Activated naive CD8-positive, alpha-beta T cell treated with anti-CD3 and anti-CD28 coated beads, Interleukin-2, amount 10 ng/mL, durations not matched to agents 7 days and 5 days (primary cell): ENCODE measurements at regions not wholly inside any gene's neighbourhood (a gene's known extent, or its start where the extent isn't known, plus 50 kb on each side); places are given as distances from the start of the nearest gene placed in this dataset.

ENCODE experiments used
- ATAC-seq: fragments of 150-1000 bp; cut with Tn5 transposase; one replicate; pipeline ENCODE4 v1.10.0; 2021; ENCODE audit warnings: low read depth, moderate library complexity
- POLR2A ChIA-PET: fragments of 350-600 bp; sonication (Branson Sonifier 250); formaldehyde crosslinking; loops from one replicate; lab custom pipeline; 2021; ENCODE audit warnings: antibody characterized with exemption; lab: Charles Lee
- DNase-seq: peaks from one replicate; pipeline ENCODE4 v3.0.0; 2021
- H3K27ac Mint-ChIP-seq: one replicate; pipeline ENCODE4 v1.8.0; 2022; ENCODE audit warnings: mild to moderate bottlenecking, mixed read lengths
- H3K27me3 Mint-ChIP-seq: one replicate; pipeline ENCODE4 v1.8.0; 2022; ENCODE audit warnings: mild to moderate bottlenecking, moderate library complexity, mixed read lengths
- H3K36me3 Mint-ChIP-seq: one replicate; pipeline ENCODE4 v1.8.0; 2021; ENCODE audit warnings: mild to moderate bottlenecking, mixed read lengths
- H3K4me1 Mint-ChIP-seq: one replicate; pipeline ENCODE4 v1.8.0; 2021; ENCODE audit warnings: mixed read lengths
- H3K4me3 Mint-ChIP-seq: one replicate; pipeline ENCODE4 v1.8.0; 2022; ENCODE audit warnings: mild to moderate bottlenecking, moderate library complexity, mixed read lengths
- H3K9me3 Mint-ChIP-seq: one replicate; pipeline ENCODE4 v1.8.0; 2021; ENCODE audit warnings: mixed read lengths

- Mint-ChIP-seq H3K4me1 (peaks cover 16% of the 10 kb centered on the region), H3K27ac (peak overlapping the region; percentile 56)
- no peak for ATAC-seq
These were observed 58.4 kb upstream of the WNT7B start for GRCh38 chr22:46035380-46035741.

GRCh38 chr22:46035742-46036557, 59.0 kb upstream of the WNT7B start:
- H3K9me3 Mint-ChIP-seq: no peaks in the 10 kb centered on the region
- no peaks in the 10 kb centered on the region for H3K36me3 Mint-ChIP-seq
- POLR2A ChIA-PET: interaction anchor here (0.6 to 3.1 kb wide), 17 partner anchors 9 to 300 kb away, joined by 3 to 28 read pairs (median 5); partner anchors contain the start of genes GTSE1 and TRMU
- DNase-seq: peak; percentile 100
- H3K4me3 Mint-ChIP-seq: peak overlapping the region; percentile 88
- H3K4me1 Mint-ChIP-seq: peaks cover 16% of the 10 kb centered on the region
- no peaks in the 10 kb centered on the region for H3K27me3 Mint-ChIP-seq
- ATAC-seq: peak; percentile 92
- peak overlapping the region; percentile 92 for H3K27ac Mint-ChIP-seq

More at GRCh38 chr22:46035380-46035741, 58.4 kb upstream of the WNT7B start:
- POLR2A ChIA-PET: interaction anchor here (0.6 to 3.1 kb wide), 11 partner anchors 10 to 300 kb away, joined by 3 to 28 read pairs (median 7); partner anchors contain the start of genes GTSE1 and TRMU
- no peaks in the 10 kb centered on the region for H3K27me3 Mint-ChIP-seq
- DNase-seq: no peak
- H3K4me3 Mint-ChIP-seq: peak overlapping the region; percentile 84
- H3K36me3 Mint-ChIP-seq: no peaks in the 10 kb centered on the region
- H3K9me3 Mint-ChIP-seq: no peaks in the 10 kb centered on the region

GRCh38 chr22:46036558-46037408, 59.8 kb upstream of the WNT7B start:
- peak; percentile 38 for ATAC-seq
- no peaks in the 10 kb centered on the region for H3K36me3 Mint-ChIP-seq
- peak overlapping the region; percentile 92 for H3K27ac Mint-ChIP-seq
- no peaks in the 10 kb centered on the region for H3K9me3 Mint-ChIP-seq
- POLR2A ChIA-PET: interaction anchor here (0.7 to 3.1 kb wide), 13 partner anchors 8 to 80 kb away, joined by 3 to 28 read pairs (median 5); no protein-coding TSS in a partner anchor
- peak; percentile 61 for DNase-seq
- H3K4me3 Mint-ChIP-seq: peak overlapping the region; percentile 88
- no peaks in the 10 kb centered on the region for H3K27me3 Mint-ChIP-seq
- peaks cover 16% of the 10 kb centered on the region for H3K4me1 Mint-ChIP-seq

GRCh38 chr22:46038174-46038487, 61.2 kb upstream of the WNT7B start:
- no peaks in the 10 kb centered on the region for H3K9me3 Mint-ChIP-seq
- no peak overlapping the region for H3K27ac Mint-ChIP-seq
- no peaks in the 10 kb centered on the region for H3K36me3 Mint-ChIP-seq
- peaks cover 18% of the 10 kb centered on the region for H3K4me1 Mint-ChIP-seq
- DNase-seq: no peak
- H3K27me3 Mint-ChIP-seq: no peaks in the 10 kb centered on the region
- no peak overlapping the region for H3K4me3 Mint-ChIP-seq
- no peak for ATAC-seq
- POLR2A ChIA-PET: interaction anchor here (0.9 kb wide), 1 partner anchor 16 kb away, joined by 3 read pairs; no protein-coding TSS in a partner anchor

DNA sequence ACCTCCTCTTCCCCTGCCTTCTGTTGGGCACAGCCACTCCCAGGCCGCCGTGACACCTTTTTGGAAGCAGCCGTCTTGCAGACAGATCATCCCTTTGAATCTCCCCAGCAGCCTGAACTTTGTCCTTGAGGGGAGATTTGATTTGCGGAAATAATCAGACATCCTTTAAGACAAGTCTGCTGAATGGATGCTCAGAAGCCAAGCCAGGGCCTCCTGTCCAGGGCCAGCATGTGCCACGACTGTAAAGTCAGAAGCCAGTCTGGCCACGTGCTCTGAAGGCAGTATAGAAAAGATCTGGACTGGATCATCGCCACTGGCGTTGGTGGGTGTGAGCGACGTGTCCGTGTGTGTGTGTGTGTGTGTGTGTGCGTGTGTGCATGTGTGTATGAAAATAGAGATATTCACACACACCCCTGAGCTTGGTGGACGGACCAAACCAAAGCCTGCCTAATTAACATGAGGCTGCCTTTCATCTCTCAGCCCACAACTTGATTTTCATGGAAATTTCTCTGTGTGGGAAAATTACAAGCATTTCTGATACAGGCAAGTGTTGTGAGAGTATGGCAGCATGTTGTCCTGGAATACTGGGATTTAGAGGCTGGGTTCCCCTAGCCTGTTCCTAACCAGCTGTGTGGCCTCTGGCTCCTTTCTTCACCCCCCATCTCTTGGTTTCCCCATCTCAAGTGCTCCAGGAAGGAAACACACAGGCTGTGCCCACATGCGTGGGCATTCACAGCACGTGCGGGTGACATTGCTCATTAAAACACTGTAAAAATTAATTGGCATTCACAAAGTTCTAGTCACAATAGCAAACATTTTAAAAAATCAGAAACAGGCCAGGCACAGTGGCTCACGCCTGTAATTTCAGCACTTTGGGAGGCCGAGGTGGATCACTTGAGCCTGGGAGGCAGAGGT, 61.8 kb upstream of the WNT7B start:
- POLR2A ChIA-PET: interaction anchor here (0.9 kb wide), 1 partner anchor 16 kb away, joined by 3 read pairs; no protein-coding TSS in a partner anchor
- Mint-ChIP-seq H3K4me1 (peaks cover 18% of the 10 kb centered on the region), H3K9me3 (no peaks in the 10 kb centered on the region), H3K27me3 (no peaks in the 10 kb centered on the region), H3K27ac (peak overlapping the region; percentile 38), H3K4me3 (no peak overlapping the region), H3K36me3 (no peaks in the 10 kb centered on the region)
- DNase-seq (no peak), ATAC-seq (no peak)

- peaks cover 19% of the 10 kb centered on the region for H3K4me1 Mint-ChIP-seq
- ATAC-seq: no peak
- DNase-seq: no peak
- H3K9me3 Mint-ChIP-seq: no peaks in the 10 kb centered on the region
- no peak overlapping the region for H3K27ac Mint-ChIP-seq
- no peaks in the 10 kb centered on the region for H3K36me3 Mint-ChIP-seq
- POLR2A ChIA-PET: no interaction called here
- no peak overlapping the region for H3K4me3 Mint-ChIP-seq
- peaks cover 2% of the 10 kb centered on the region for H3K27me3 Mint-ChIP-seq
These were observed 62.6 kb upstream of the WNT7B start for GRCh38 chr22:46039535-46039934.

DNA sequence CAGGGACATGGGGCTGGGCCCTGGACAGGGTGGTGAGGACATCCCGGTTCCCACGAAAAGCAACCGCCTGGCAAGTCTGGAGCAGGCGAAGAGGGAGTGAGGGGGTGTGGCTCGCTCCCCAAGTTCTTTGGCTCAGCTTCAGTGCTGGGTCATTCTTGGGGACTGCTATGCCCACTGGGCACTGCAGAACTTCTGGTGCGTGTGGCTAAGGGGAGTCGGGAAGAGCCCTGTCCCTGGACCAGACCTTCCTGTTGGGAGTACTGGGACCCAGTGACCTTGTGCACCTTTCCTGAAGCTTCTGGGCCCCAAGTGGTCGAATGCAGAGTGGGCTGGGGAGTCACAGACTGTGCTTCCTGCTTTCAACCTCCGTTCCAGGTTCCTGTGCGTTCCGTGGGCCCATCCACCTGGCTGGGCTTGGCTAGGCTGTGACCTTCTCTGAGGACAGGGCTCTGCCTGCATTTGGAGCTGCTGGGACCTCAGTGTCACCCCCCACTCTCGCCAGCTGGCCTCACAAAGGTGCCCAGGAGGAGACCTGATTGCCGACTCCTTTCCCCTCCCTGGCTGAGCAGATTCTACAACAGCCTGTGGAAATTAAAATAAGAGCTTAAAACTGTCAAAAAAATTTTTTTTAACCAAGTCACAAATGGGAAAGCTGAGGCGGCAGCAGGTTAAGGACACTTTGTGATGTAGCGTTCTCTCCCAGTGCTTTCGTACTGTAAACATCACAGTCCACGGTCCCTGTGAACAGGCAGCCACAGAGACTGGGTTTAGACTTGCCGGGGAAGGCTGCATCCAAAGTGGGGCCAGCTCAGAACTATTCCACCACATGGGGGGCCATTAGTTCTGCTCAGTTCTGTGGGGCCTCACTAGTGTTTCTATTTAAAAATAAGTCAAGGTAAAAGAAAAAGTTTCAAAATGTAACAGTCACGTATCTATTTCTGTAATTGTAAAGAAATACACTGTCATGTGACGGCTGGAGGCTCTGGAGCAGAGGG, 63.8 kb upstream of the WNT7B start:
- DNase-seq: peak; percentile 8

DNA sequence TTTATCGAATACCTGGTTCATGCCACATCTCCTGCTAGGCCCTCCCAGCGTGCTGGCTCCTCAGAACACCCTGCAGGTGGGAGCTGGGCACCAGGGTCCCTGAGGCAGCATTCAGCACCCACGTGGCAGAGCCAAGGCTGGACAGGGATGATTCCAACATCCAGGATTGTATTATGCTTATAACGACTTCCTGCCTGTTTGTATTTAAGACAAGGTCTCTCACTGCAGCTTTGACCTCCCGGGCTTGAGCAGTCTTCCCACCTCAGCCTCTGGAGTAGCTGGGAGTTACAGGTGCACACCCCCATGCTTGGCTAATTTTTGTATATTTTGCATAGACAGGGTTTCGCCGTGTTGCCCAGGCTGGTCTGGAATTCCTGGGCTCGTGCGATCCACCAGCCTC, 64.7 kb upstream of the WNT7B start:
- no peaks in the 10 kb centered on the region for H3K36me3 Mint-ChIP-seq
- H3K4me1 Mint-ChIP-seq: peaks cover 11% of the 10 kb centered on the region
- H3K27ac Mint-ChIP-seq: no peak overlapping the region
- POLR2A ChIA-PET: interaction anchor here (2.3 kb wide), 1 partner anchor 29 kb away, joined by 6 read pairs; no protein-coding TSS in a partner anchor
- no peak overlapping the region for H3K4me3 Mint-ChIP-seq
- no peak for ATAC-seq
- peaks cover 2% of the 10 kb centered on the region for H3K27me3 Mint-ChIP-seq
- no peak for DNase-seq
- H3K9me3 Mint-ChIP-seq: no peaks in the 10 kb centered on the region

More for the DNA sequence above, 63.8 kb upstream of the WNT7B start:
- Mint-ChIP-seq H3K27me3 (peaks cover 2% of the 10 kb centered on the region), H3K9me3 (no peaks in the 10 kb centered on the region), H3K27ac (no peak overlapping the region), H3K4me3 (no peak overlapping the region), H3K4me1 (peaks cover 14% of the 10 kb centered on the region), H3K36me3 (no peaks in the 10 kb centered on the region)
- ATAC-seq: no peak
- POLR2A ChIA-PET: interaction anchor here (2.3 kb wide), 1 partner anchor 30 kb away, joined by 6 read pairs; no protein-coding TSS in a partner anchor

DNA sequence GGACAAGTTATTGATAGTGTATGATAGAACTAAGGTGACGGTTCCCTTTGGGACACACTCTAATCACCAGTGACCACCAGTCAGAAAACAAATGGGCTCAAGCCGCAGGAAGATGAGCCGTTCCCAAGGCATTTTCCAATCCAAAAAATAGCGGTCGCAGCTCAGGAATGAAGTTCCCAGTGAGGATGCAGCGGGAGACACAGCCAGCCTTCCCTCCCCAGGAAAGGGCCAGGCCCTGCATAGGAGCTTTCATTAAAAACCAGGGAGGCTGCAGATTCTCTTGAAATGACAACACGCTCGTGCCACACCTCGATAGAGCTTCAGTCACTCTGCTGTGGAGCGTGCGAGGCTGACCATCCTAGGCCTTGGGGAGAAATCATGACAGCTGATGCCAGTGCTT, 65.8 kb upstream of the WNT7B start:
- H3K27me3 Mint-ChIP-seq: peaks cover 2% of the 10 kb centered on the region
- ATAC-seq (no peak), DNase-seq (no peak)
- POLR2A ChIA-PET: no interaction called here
- peaks cover 5% of the 10 kb centered on the region for H3K4me1 Mint-ChIP-seq
- H3K27ac Mint-ChIP-seq: no peak overlapping the region
- no peaks in the 10 kb centered on the region for H3K9me3 Mint-ChIP-seq
- no peak overlapping the region for H3K4me3 Mint-ChIP-seq
- no peaks in the 10 kb centered on the region for H3K36me3 Mint-ChIP-seq

DNA sequence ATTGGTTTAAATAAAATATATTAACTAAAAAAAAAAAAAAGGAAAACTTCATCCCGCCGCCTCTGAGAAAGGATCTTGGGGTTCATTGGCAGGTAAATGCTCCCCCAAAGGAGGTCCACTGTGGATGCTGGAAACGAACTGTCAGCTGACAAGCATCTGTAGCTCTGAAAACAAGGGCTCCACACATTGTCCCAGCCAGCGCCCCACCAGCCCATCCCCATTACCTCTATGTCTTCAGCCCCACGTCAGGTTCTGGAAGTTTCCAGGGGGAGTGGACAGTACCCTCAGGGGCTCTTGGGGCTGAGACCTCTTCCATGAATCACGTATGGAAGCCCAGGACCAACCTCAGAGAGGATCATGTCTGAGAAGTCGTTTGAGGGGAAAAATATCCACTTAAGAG, 66.4 kb upstream of the WNT7B start:
- peak overlapping the region; percentile 85 for H3K27ac Mint-ChIP-seq
- H3K9me3 Mint-ChIP-seq: no peaks in the 10 kb centered on the region
- H3K36me3 Mint-ChIP-seq: no peaks in the 10 kb centered on the region
- POLR2A ChIA-PET: interaction anchor here (0.7 kb wide), 1 partner anchor 9 kb away, joined by 3 read pairs; no protein-coding TSS in a partner anchor
- H3K4me3 Mint-ChIP-seq: peak overlapping the region; percentile 86
- peaks cover 2% of the 10 kb centered on the region for H3K27me3 Mint-ChIP-seq
- ATAC-seq: no peak
- H3K4me1 Mint-ChIP-seq: peaks cover 5% of the 10 kb centered on the region
- no peak for DNase-seq

GRCh38 chr22:46043816-46044620, 67.1 kb upstream of the WNT7B start:
- Mint-ChIP-seq H3K4me1 (peaks cover 5% of the 10 kb centered on the region), H3K27ac (peak overlapping the region; percentile 85), H3K27me3 (peaks cover 2% of the 10 kb centered on the region), H3K36me3 (no peaks in the 10 kb centered on the region), H3K4me3 (peak overlapping the region; percentile 86), H3K9me3 (no peaks in the 10 kb centered on the region)
- ATAC-seq (peak; percentile 48), DNase-seq (no peak)
- POLR2A ChIA-PET: interaction anchor here (0.7 to 2.0 kb wide), 5 partner anchors 8 to 30 kb away, joined by 3 to 17 read pairs (median 10); no protein-coding TSS in a partner anchor
